HEK293 (cell line): ENCODE measurements at regions not wholly inside any gene's neighbourhood (a gene's known extent, or its start where the extent isn't known, plus 50 kb on each side); places are given as distances from the start of the nearest gene placed in this dataset.
A peak's percentile ranks its signal among the peaks of the same experiment; 100 is the strongest.

Experiments used
- CTCF ChIA-PET: fragments of 350-600 bp; formaldehyde crosslinking; extraction: SDS; loops from one replicate; lab custom pipeline; 2021; ENCODE audit warnings: antibody characterized with exemption; lab: Yijun Ruan, JAX
- POLR2A ChIA-PET: fragments of 300-600 bp; formaldehyde crosslinking; extraction: SDS; loops from one replicate; lab custom pipeline; 2020; ENCODE audit warnings: antibody characterized with exemption, inconsistent platforms; lab: Yijun Ruan, JAX
- H3K27ac ChIP-seq: fragments of 200-500 bp; sonication (Bioruptor generic); 2 replicates; pipeline ENCODE4 v1.5.1; 2014; ENCODE audit warnings: low read depth, low read length, control low read depth, inconsistent platforms; ENCODE audit errors: extremely low read depth
- H3K36me3 ChIP-seq, 2 experiments: fragments of 200-500 bp in 1 of 2; sonication (Bioruptor generic) in 1 of 2; 1 replicate in 1 of 2; 2 replicates in 1 of 2; pipeline ENCODE4 v1.5.1; 2014 to 2017; ENCODE audit warnings: inconsistent platforms in 2 of 2, low read length in 2 of 2; ENCODE audit not compliant: control insufficient read depth in 2 of 2, insufficient read depth in 1 of 2
- H3K4me1 ChIP-seq: fragments of 200-500 bp; sonication (Bioruptor generic); 2 replicates; pipeline ENCODE4 v1.5.1; 2014; ENCODE audit warnings: mild to moderate bottlenecking, low read length, inconsistent platforms; ENCODE audit not compliant: control insufficient read depth, insufficient read depth
- H3K4me3 ChIP-seq: 2 replicates; pipeline ENCODE4 v1.5.1; 2011; ENCODE audit warnings: low read depth, mild to moderate bottlenecking, control low read depth, low read length, moderate library complexity
- H3K9me3 ChIP-seq: fragments of 200-500 bp; sonication (Bioruptor generic); 2 replicates; pipeline ENCODE4 v1.5.1; 2014; ENCODE audit warnings: low read depth, low read length, inconsistent platforms; ENCODE audit not compliant: control insufficient read depth, insufficient read depth
- GLIS1 ChIP-seq: fragments of 450-650 bp; formaldehyde crosslinking; IDR thresholded peaks from 2 replicates; pipeline ENCODE4 v1.5.1; 2016; ENCODE audit warnings: missing biosample characterization, missing genetic modification characterization
- GLIS2 ChIP-seq: fragments of 450-650 bp; formaldehyde crosslinking; IDR thresholded peaks from 2 replicates; pipeline ENCODE4 v1.5.1; 2016; ENCODE audit warnings: missing biosample characterization, missing genetic modification characterization
- HOXA7 ChIP-seq: sonication (generic); formaldehyde crosslinking; IDR thresholded peaks from 2 replicates; pipeline ENCODE4 v1.8.1; 2022; ENCODE audit warnings: missing genetic modification reagents, borderline replicate concordance
- KLF17 ChIP-seq: fragments of 450-650 bp; formaldehyde crosslinking; IDR thresholded peaks from 2 replicates; pipeline ENCODE4 v1.5.1; 2016; ENCODE audit warnings: missing biosample characterization, missing genetic modification characterization
- KLF9 ChIP-seq: fragments of 450-650 bp; formaldehyde crosslinking; IDR thresholded peaks from 2 replicates; pipeline ENCODE4 v1.5.1; 2016; ENCODE audit warnings: missing biosample characterization, missing genetic modification characterization, low read depth
- PATZ1 ChIP-seq: fragments of 450-650 bp; formaldehyde crosslinking; IDR thresholded peaks from 2 replicates; pipeline ENCODE4 v1.5.1; 2016; ENCODE audit warnings: missing biosample characterization, missing genetic modification characterization
- PRDM6 ChIP-seq: fragments of 450-650 bp; formaldehyde crosslinking; IDR thresholded peaks from 2 replicates; pipeline ENCODE4 v1.5.1; 2017; ENCODE audit warnings: missing biosample characterization, missing genetic modification characterization
- SP7 ChIP-seq: fragments of 450-650 bp; formaldehyde crosslinking; IDR thresholded peaks from 2 replicates; pipeline ENCODE4 v1.5.1; 2016; ENCODE audit warnings: missing biosample characterization, missing genetic modification characterization
- TRIM28 ChIP-seq: IDR thresholded peaks from 2 replicates; pipeline ENCODE4 v1.6.1; 2011; ENCODE audit warnings: low read length, control low read depth, borderline replicate concordance
- YY2 ChIP-seq: fragments of 450-650 bp; formaldehyde crosslinking; IDR thresholded peaks from 2 replicates; pipeline ENCODE4 v1.5.1; 2016; ENCODE audit warnings: missing biosample characterization, missing genetic modification characterization
- ZFHX2 ChIP-seq: fragments of 450-650 bp; formaldehyde crosslinking; conservative IDR thresholded peaks from 2 replicates; pipeline ENCODE4 v1.5.1; 2016; ENCODE audit warnings: missing biosample characterization, missing genetic modification characterization
- ZIC2 ChIP-seq: fragments of 450-650 bp; formaldehyde crosslinking; IDR thresholded peaks from 2 replicates; pipeline ENCODE4 v1.5.1; 2016; ENCODE audit warnings: missing biosample characterization, missing genetic modification characterization
- ZNF132 ChIP-seq: fragments of 450-650 bp; formaldehyde crosslinking; IDR thresholded peaks from 2 replicates; pipeline ENCODE4 v1.5.1; 2017; ENCODE audit warnings: missing biosample characterization, missing genetic modification characterization, borderline replicate concordance
- ZNF169 ChIP-seq: fragments of 450-650 bp; formaldehyde crosslinking; IDR thresholded peaks from 2 replicates; pipeline ENCODE4 v1.5.1; 2016; ENCODE audit warnings: missing biosample characterization, missing genetic modification characterization
- ZNF175 ChIP-seq: fragments of 450-650 bp; formaldehyde crosslinking; IDR thresholded peaks from 2 replicates; pipeline ENCODE4 v1.5.1; 2016; ENCODE audit warnings: missing biosample characterization, missing genetic modification characterization
- ZNF211 ChIP-seq: fragments of 450-650 bp; formaldehyde crosslinking; IDR thresholded peaks from 2 replicates; pipeline ENCODE4 v1.5.1; 2016; ENCODE audit warnings: low read depth, missing biosample characterization, missing genetic modification characterization
- ZNF366 ChIP-seq: fragments of 450-650 bp; formaldehyde crosslinking; conservative IDR thresholded peaks from 2 replicates; pipeline ENCODE4 v1.5.1; 2016; ENCODE audit warnings: missing biosample characterization, missing genetic modification characterization
- ZNF398 ChIP-seq: fragments of 450-650 bp; formaldehyde crosslinking; IDR thresholded peaks from 2 replicates; pipeline ENCODE4 v1.5.1; 2017; ENCODE audit warnings: missing biosample characterization, missing genetic modification characterization
- ZNF426 ChIP-seq: fragments of 450-650 bp; formaldehyde crosslinking; IDR thresholded peaks from 2 replicates; pipeline ENCODE4 v1.5.1; 2017; ENCODE audit warnings: missing biosample characterization, missing genetic modification characterization, mild to moderate bottlenecking, inconsistent platforms, moderate library complexity
- ZNF600 ChIP-seq: fragments of 450-650 bp; formaldehyde crosslinking; IDR thresholded peaks from 2 replicates; pipeline ENCODE4 v1.5.1; 2016; ENCODE audit warnings: missing biosample characterization, missing genetic modification characterization
- ZNF658 ChIP-seq: fragments of 450-650 bp; formaldehyde crosslinking; IDR thresholded peaks from 2 replicates; pipeline ENCODE4; 2016; ENCODE audit warnings: missing biosample characterization, missing genetic modification characterization
- ZNF692 ChIP-seq: fragments of 450-650 bp; formaldehyde crosslinking; IDR thresholded peaks from 2 replicates; pipeline ENCODE4 v1.5.1; 2016; ENCODE audit warnings: missing biosample characterization, missing genetic modification characterization
- ZNF785 ChIP-seq: fragments of 450-650 bp; formaldehyde crosslinking; IDR thresholded peaks from 2 replicates; pipeline ENCODE4 v1.5.1; 2016; ENCODE audit warnings: missing biosample characterization, missing genetic modification characterization
- ZSCAN23 ChIP-seq: fragments of 450-650 bp; formaldehyde crosslinking; IDR thresholded peaks from 2 replicates; pipeline ENCODE4 v1.5.1; 2016; ENCODE audit warnings: missing biosample characterization, missing genetic modification characterization
- TF ChIP-seq, protein P1 (sequence below): fragments of 450-650 bp; formaldehyde crosslinking; IDR thresholded peaks from 2 replicates; pipeline ENCODE4 v1.5.1; 2016; ENCODE audit warnings: missing biosample characterization, missing genetic modification characterization

DNA sequence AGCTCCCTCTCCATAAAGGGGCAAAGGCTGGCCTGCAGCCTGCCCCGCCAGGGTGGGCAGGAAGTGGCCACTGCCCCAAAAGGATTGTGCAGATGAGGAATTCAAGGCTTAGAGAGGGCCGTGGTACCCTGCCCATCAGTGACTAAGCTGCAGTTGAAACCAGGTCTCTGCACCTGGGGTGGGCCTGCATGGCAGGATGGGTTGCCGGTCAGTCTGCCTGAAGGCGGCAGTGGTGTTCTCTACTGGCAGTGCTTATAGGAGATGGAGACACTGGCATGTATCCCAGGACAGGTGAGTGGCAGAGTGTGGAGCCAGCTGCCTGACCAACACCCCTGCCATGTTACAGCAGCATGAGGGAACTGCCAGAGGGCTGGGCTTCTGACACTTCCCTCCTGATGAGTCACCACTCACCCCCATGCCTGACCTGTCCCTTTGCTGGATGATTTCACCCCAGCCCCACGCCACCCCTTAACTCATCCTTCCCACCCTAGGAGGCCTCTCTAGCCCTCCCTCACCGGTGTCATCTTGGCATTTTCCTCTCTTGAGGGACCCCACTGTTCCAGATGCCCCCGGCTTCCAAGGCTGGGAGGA lies 70.2 kb upstream of the LMO1 start:
- no peak overlapping the region for H3K27ac ChIP-seq
- no peak overlapping the region for H3K4me3 ChIP-seq
- no peaks in the 10 kb centered on the region for H3K9me3 ChIP-seq
- no peaks in the 10 kb centered on the region for H3K36me3 ChIP-seq
- ChIA-PET CTCF (no interaction called here), POLR2A (no interaction called here)
- TF ChIP-seq PATZ1 (tag by site-specific recombination) (peak; percentile 63), ZNF366 (tag by site-specific recombination) (0 out of 2 replicates have a peak, but pooled peaks have one; percentile 17), ZNF398 (peak; percentile 70; the same call in 1 of the 2 replicates), ZNF658 (tag by site-specific recombination) (no peak), ZNF692 (tag by site-specific recombination) (peak; percentile 37; the same call in 1 of the 2 replicates), GLIS1 (tag by site-specific recombination) (peak; percentile 73), KLF17 (tag by site-specific recombination) (peak; percentile 63; the same call in 1 of the 2 replicates), ZNF600 (tag by site-specific recombination) (0 out of 2 replicates have a peak, but pooled peaks have one; percentile 36), TRIM28 (no peak), ZIC2 (0 out of 2 replicates have a peak, but pooled peaks have one; percentile 27), YY2 (tag by site-specific recombination) (no peak), GLIS2 (tag by site-specific recombination) (peak; percentile 65; the same call in 1 of the 2 replicates), ZNF211 (tag by site-specific recombination) (no peak), SP7 (tag by site-specific recombination) (0 out of 2 replicates have a peak, but pooled peaks have one; percentile 27), ZNF169 (tag by site-specific recombination) (no peak), ZFHX2 (0 out of 2 replicates have a peak, but pooled peaks have one; percentile 7)
- TF ChIP-seq, protein P1, sequence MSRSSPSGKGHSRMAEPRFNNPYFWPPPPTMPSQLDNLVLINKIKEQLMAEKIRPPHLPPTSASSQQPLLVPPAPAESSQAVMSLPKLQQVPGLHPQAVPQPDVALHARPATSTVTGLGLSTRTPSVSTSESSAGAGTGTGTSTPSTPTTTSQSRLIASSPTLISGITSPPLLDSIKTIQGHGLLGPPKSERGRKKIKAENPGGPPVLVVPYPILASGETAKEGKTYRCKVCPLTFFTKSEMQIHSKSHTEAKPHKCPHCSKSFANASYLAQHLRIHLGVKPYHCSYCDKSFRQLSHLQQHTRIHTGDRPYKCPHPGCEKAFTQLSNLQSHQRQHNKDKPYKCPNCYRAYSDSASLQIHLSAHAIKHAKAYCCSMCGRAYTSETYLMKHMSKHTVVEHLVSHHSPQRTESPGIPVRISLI (tag by site-specific recombination), result no peak
- peaks cover 6% of the 10 kb centered on the region; the same call in 1 of the 2 replicates for H3K4me1 ChIP-seq

DNA sequence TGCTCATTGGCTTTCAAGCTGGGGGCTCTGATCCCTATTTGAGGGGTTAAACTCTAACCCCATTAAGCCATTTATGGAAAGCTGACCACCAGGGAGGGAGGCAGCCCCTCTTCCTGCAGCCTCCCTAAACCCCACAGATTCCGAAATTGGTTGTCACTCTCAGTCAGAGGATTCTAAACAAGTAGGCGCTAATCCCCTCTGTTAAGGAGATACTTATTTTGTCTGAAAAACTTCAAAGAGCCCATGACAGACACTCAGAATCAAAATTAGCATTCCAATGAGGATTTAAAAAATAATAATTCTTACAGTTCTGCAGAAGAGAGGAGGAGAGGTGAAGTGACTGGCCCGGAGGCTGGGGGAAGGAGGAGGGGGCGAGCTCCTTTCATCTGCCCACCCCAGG lies 69.7 kb upstream of the LMO1 start:
- CTCF ChIA-PET, result no interaction called here
- POLR2A ChIA-PET, result no interaction called here
- TF ChIP-seq ZSCAN23 (tag by site-specific recombination) (no peak), ZNF426 (tag by site-specific recombination) (no peak), HOXA7 (CRISPR knock-in tag) (no peak), ZNF175 (no peak), KLF9 (no peak), PRDM6 (tag by site-specific recombination) (no peak), ZNF785 (tag by site-specific recombination) (no peak), ZNF132 (tag by site-specific recombination) (no peak)
- TF ChIP-seq, all 188 proteins: peak for 0
- H3K4me3 ChIP-seq, result no peak overlapping the region
- no peak overlapping the region for H3K27ac ChIP-seq
- H3K9me3 ChIP-seq, result no peaks in the 10 kb centered on the region
- H3K36me3 ChIP-seq, result no peaks in the 10 kb centered on the region
- peaks cover 6% of the 10 kb centered on the region; the same call in 1 of the 2 replicates for H3K4me1 ChIP-seq
